ENCODE measurements at regions not wholly inside any gene's neighbourhood (a gene's known extent, or its start where the extent isn't known, plus 50 kb on each side); places are given as distances from the start of the nearest gene placed in this dataset.
A peak's percentile ranks its signal among the peaks of the same experiment; 100 is the strongest.

GRCh38 chr7:25678215-25678614 lies 449.9 kb upstream of the NPVF start:
- Mint-ChIP-seq H3K4me3 (ENCODE audit: unreplicated experiment) (no peak overlapping the region), H3K9me3 (ENCODE audit: unreplicated experiment) (peaks cover 4% of the 10 kb centered on the region), H3K36me3 (ENCODE audit: unreplicated experiment) (peaks cover 2% of the 10 kb centered on the region), H3K27me3 (ENCODE audit: unreplicated experiment) (no peaks in the 10 kb centered on the region), H3K27ac (ENCODE audit: unreplicated experiment) (peak overlapping the region; percentile 52), H3K4me1 (ENCODE audit: unreplicated experiment) (peaks cover 44% of the 10 kb centered on the region)
- no peak for DNase-seq (ENCODE audit: extremely low spot score, unreplicated experiment)
- TF ChIP-seq CTCF (IDR thresholded peaks at IDR 0.05) = no peak

- peaks cover 4% of the 10 kb centered on the region for H3K9me3 Mint-ChIP-seq (ENCODE audit: unreplicated experiment)
- no peak overlapping the region for H3K4me3 Mint-ChIP-seq (ENCODE audit: unreplicated experiment)
Measured at GRCh38 chr7:25680636-25681035, 452.4 kb upstream of the NPVF start.

GRCh38 chr7:25684360-25684759 lies 456.1 kb upstream of the NPVF start:
- no peak overlapping the region for H3K4me3 Mint-ChIP-seq (ENCODE audit: unreplicated experiment)

More at GRCh38 chr7:25680636-25681035, 452.4 kb upstream of the NPVF start:
- TF ChIP-seq CTCF (IDR thresholded peaks at IDR 0.05) = no peak
- Mint-ChIP-seq H3K27ac (ENCODE audit: unreplicated experiment) (no peak overlapping the region), H3K4me1 (ENCODE audit: unreplicated experiment) (peaks cover 40% of the 10 kb centered on the region), H3K36me3 (ENCODE audit: unreplicated experiment) (peaks cover 2% of the 10 kb centered on the region), H3K27me3 (ENCODE audit: unreplicated experiment) (no peaks in the 10 kb centered on the region)
- DNase-seq (ENCODE audit: extremely low spot score, unreplicated experiment) = no peak

GRCh38 chr7:25686493-25686892 lies 458.2 kb upstream of the NPVF start:
- Mint-ChIP-seq H3K9me3 (ENCODE audit: unreplicated experiment) (peaks cover 4% of the 10 kb centered on the region), H3K27ac (ENCODE audit: unreplicated experiment) (no peak overlapping the region), H3K4me1 (ENCODE audit: unreplicated experiment) (peaks cover 61% of the 10 kb centered on the region), H3K4me3 (ENCODE audit: unreplicated experiment) (no peak overlapping the region), H3K36me3 (ENCODE audit: unreplicated experiment) (no peaks in the 10 kb centered on the region), H3K27me3 (ENCODE audit: unreplicated experiment) (no peaks in the 10 kb centered on the region)
- no peak for DNase-seq (ENCODE audit: extremely low spot score, unreplicated experiment)
- no peak for TF ChIP-seq CTCF (IDR thresholded peaks at IDR 0.05)

More at GRCh38 chr7:25684360-25684759, 456.1 kb upstream of the NPVF start:
- Mint-ChIP-seq H3K4me1 (ENCODE audit: unreplicated experiment) (peaks cover 55% of the 10 kb centered on the region), H3K27me3 (ENCODE audit: unreplicated experiment) (no peaks in the 10 kb centered on the region), H3K36me3 (ENCODE audit: unreplicated experiment) (no peaks in the 10 kb centered on the region), H3K9me3 (ENCODE audit: unreplicated experiment) (peaks cover 4% of the 10 kb centered on the region), H3K27ac (ENCODE audit: unreplicated experiment) (no peak overlapping the region)
- no peak for TF ChIP-seq CTCF (IDR thresholded peaks at IDR 0.05)
- no peak for DNase-seq (ENCODE audit: extremely low spot score, unreplicated experiment)

- no peak for TF ChIP-seq CTCF (IDR thresholded peaks at IDR 0.05)
- H3K4me3 Mint-ChIP-seq (ENCODE audit: unreplicated experiment) = no peak overlapping the region
Measured at GRCh38 chr7:25694211-25694610, 457.8 kb upstream of the NFE2L3 start.

More at GRCh38 chr7:25694211-25694610, 457.8 kb upstream of the NFE2L3 start:
- H3K4me1 Mint-ChIP-seq (ENCODE audit: unreplicated experiment) = peaks cover 56% of the 10 kb centered on the region
- DNase-seq (ENCODE audit: extremely low spot score, unreplicated experiment) = no peak
- peak overlapping the region; percentile 82 for H3K27ac Mint-ChIP-seq (ENCODE audit: unreplicated experiment)
- H3K36me3 Mint-ChIP-seq (ENCODE audit: unreplicated experiment) = peaks cover 1% of the 10 kb centered on the region
- no peaks in the 10 kb centered on the region for H3K27me3 Mint-ChIP-seq (ENCODE audit: unreplicated experiment)
- H3K9me3 Mint-ChIP-seq (ENCODE audit: unreplicated experiment) = no peaks in the 10 kb centered on the region
